Mesendoderm (in vitro differentiated cells): ENCODE measurements at regions not wholly inside any gene's neighbourhood (a gene's known extent, or its start where the extent isn't known, plus 50 kb on each side); places are given as distances from the start of the nearest gene placed in this dataset.

ENCODE experiments used
- DNase-seq: peaks from one replicate; pipeline ENCODE4 v3.0.0; 2013
- H2AK5ac ChIP-seq: 2 replicates; pipeline ENCODE4 v1.6.1; 2013; ENCODE audit warnings: low read length, inconsistent platforms
- H2BK120ac ChIP-seq: 2 replicates; pipeline ENCODE4 v1.6.1; 2013; ENCODE audit warnings: low read depth, mild to moderate bottlenecking, low read length, moderate library complexity, mixed read lengths
- H2BK15ac ChIP-seq: replicated peaks from 2 replicates; pipeline ENCODE4 v1.6.1; 2013; ENCODE audit warnings: low read depth, mild to moderate bottlenecking, moderate library complexity
- H2BK5ac ChIP-seq: 2 replicates; pipeline ENCODE4 v1.6.1; 2013; ENCODE audit warnings: low read length, inconsistent platforms
- H3K18ac ChIP-seq: 2 replicates; pipeline ENCODE4 v1.6.1; 2013; ENCODE audit warnings: mild to moderate bottlenecking, low read length, mixed read lengths
- H3K23ac ChIP-seq: one replicate; pipeline ENCODE4 v1.6.1; 2013; ENCODE audit warnings: low read length
- H3K27ac ChIP-seq: 2 replicates; pipeline ENCODE4 v1.5.1; 2013; ENCODE audit warnings: low read depth, mild to moderate bottlenecking, inconsistent platforms, low read length, moderate library complexity
- H3K27me3 ChIP-seq: 2 replicates; pipeline ENCODE4 v1.6.1; 2013; ENCODE audit warnings: low read length, control low read depth, mild to moderate bottlenecking, inconsistent platforms; ENCODE audit not compliant: insufficient read depth, poor library complexity
- H3K36me3 ChIP-seq: 2 replicates; pipeline ENCODE4 v1.6.1; 2013; ENCODE audit warnings: low read length, inconsistent platforms; ENCODE audit not compliant: control insufficient read depth, insufficient read depth
- H3K4ac ChIP-seq: one replicate; pipeline ENCODE4 v1.6.1; 2013; ENCODE audit warnings: low read depth, mild to moderate bottlenecking, low read length, moderate library complexity
- H3K4me1 ChIP-seq: 2 replicates; pipeline ENCODE4 v1.6.1; 2013; ENCODE audit warnings: low read depth, low read length, inconsistent platforms; ENCODE audit not compliant: control insufficient read depth
- H3K4me2 ChIP-seq: 2 replicates; pipeline ENCODE4 v1.6.1; 2013; ENCODE audit warnings: low read length
- H3K4me3 ChIP-seq: 2 replicates; pipeline ENCODE4 v1.5.1; 2013; ENCODE audit warnings: mild to moderate bottlenecking, low read length
- H3K56ac ChIP-seq: one replicate; pipeline ENCODE4 v1.6.1; 2013; ENCODE audit warnings: low read length
- H3K79me1 ChIP-seq: 2 replicates; pipeline ENCODE4 v1.6.1; 2013; ENCODE audit warnings: low read length, inconsistent platforms
- H3K79me2 ChIP-seq: 2 replicates; pipeline ENCODE4 v1.6.1; 2013; ENCODE audit warnings: mild to moderate bottlenecking, low read length; ENCODE audit not compliant: control insufficient read depth, insufficient read depth
- H3K9ac ChIP-seq: 2 replicates; pipeline ENCODE4 v1.6.1; 2013; ENCODE audit warnings: low read length, inconsistent platforms
- H4K5ac ChIP-seq: one replicate; pipeline ENCODE4 v1.6.1; 2013; ENCODE audit warnings: low read length
- H4K8ac ChIP-seq: one replicate; pipeline ENCODE4 v1.6.1; 2013; ENCODE audit warnings: low read depth, mild to moderate bottlenecking, control low read depth, low read length, moderate library complexity
- WGBS: extraction: QIAGEN DNeasy Blood & Tissue Kit; methylation state at CpG from one replicate; pipeline ENCODE4 v1.1.7; 2013; ENCODE audit warnings: low lambda C conversion rate, missing lambda C conversion rate; ENCODE audit not compliant: insufficient coverage; ENCODE audit errors: extremely low coverage; 5-methylcytosine and 5-hydroxymethylcytosine counted together

DNA sequence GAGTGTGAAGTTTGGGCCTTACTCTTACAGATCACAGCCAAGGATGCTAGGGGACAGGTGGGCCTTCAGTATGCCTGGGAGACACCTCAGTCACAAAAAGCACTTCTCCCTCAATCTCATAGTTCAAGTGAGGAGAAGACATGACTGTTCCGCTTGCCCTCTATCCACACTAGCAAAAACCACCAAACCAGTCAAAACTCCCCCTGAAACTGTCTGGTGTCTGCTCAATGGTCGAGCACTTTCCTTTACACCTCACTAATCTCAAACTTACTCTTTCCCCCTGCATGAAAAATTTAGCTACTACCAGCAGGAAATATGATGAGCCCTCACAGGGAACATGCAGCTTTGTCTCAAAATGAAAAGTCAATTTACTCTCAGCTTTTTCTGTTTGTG, 232.2 kb downstream of the TRIB2 start:
- no peak for DNase-seq
- no peak overlapping the region for H3K4me3 ChIP-seq
- no peak overlapping the region for H4K5ac ChIP-seq
- no peaks in the 10 kb centered on the region for H3K27me3 ChIP-seq
- H3K79me1 ChIP-seq, result no peaks in the 10 kb centered on the region
- H4K8ac ChIP-seq, result no peak overlapping the region
- no peaks in the 10 kb centered on the region for H3K79me2 ChIP-seq
- H2AK5ac ChIP-seq, result no peak overlapping the region
- no peak overlapping the region for H3K56ac ChIP-seq
- H3K4me1 ChIP-seq, result no peaks in the 10 kb centered on the region
- no peak overlapping the region for H2BK5ac ChIP-seq
- H3K18ac ChIP-seq, result no peak overlapping the region
- H3K4me2 ChIP-seq, result no peak overlapping the region
- no CpG with 5 or more reads among the region's 2 CpGs for WGBS
- no peak overlapping the region for H3K27ac ChIP-seq
- no peaks in the 10 kb centered on the region for H3K36me3 ChIP-seq
- H2BK15ac ChIP-seq, result no peak overlapping the region
- no peak overlapping the region for H3K9ac ChIP-seq
- H2BK120ac ChIP-seq, result no peak overlapping the region
- no peak overlapping the region for H3K23ac ChIP-seq
- no peak overlapping the region for H3K4ac ChIP-seq

- H3K27ac ChIP-seq, result no peak overlapping the region
- H2BK15ac ChIP-seq, result no peak overlapping the region
- H3K27me3 ChIP-seq, result no peaks in the 10 kb centered on the region
- no peak overlapping the region for H3K4me2 ChIP-seq
- no peak overlapping the region for H3K4ac ChIP-seq
- H4K8ac ChIP-seq, result no peak overlapping the region
- H3K18ac ChIP-seq, result no peak overlapping the region
- H4K5ac ChIP-seq, result no peak overlapping the region
- no peak overlapping the region for H3K23ac ChIP-seq
- no peaks in the 10 kb centered on the region for H3K36me3 ChIP-seq
- no peak overlapping the region for H3K9ac ChIP-seq
- H3K56ac ChIP-seq, result no peak overlapping the region
- no peak overlapping the region for H2BK120ac ChIP-seq
- no peak for DNase-seq
- no peaks in the 10 kb centered on the region for H3K79me2 ChIP-seq
- no CpG with 5 or more reads among the region's 1 CpG for WGBS
- H2AK5ac ChIP-seq, result no peak overlapping the region
- H3K4me1 ChIP-seq, result no peaks in the 10 kb centered on the region
- H3K4me3 ChIP-seq, result no peak overlapping the region
- no peak overlapping the region for H2BK5ac ChIP-seq
- H3K79me1 ChIP-seq, result no peaks in the 10 kb centered on the region
Measured at GRCh38 chr2:12949406-12949805, 232.7 kb downstream of the TRIB2 start.

DNA sequence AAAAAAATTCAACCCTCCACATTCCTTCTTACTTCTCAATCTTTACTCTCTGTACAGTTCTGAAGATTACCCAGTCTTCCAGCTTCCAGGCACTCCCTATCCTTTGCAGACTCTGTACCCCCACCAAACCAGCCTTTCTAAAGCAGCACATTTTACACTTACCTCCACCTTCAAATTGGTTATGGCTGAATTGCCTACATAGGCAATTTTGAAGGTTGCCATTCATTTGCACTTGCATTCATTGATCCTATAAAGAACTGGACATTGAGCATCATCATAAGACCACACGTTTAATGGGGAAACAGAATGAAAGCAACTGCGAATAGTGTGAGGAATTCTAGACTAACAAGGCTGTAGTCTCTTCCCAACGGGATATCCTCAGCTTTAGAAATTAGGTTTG, 233.4 kb downstream of the TRIB2 start:
- H2AK5ac ChIP-seq, result no peak overlapping the region

GRCh38 chr2:12950957-12951656, 234.4 kb downstream of the TRIB2 start:
- no peak overlapping the region for H4K8ac ChIP-seq
- no peaks in the 10 kb centered on the region for H3K4me1 ChIP-seq
- H3K9ac ChIP-seq, result no peak overlapping the region
- no peaks in the 10 kb centered on the region for H3K79me2 ChIP-seq
- no peak overlapping the region for H2BK15ac ChIP-seq
- H3K36me3 ChIP-seq, result no peaks in the 10 kb centered on the region
- H2AK5ac ChIP-seq, result no peak overlapping the region
- no peak overlapping the region for H3K23ac ChIP-seq
- no peaks in the 10 kb centered on the region for H3K27me3 ChIP-seq
- no peak overlapping the region for H3K4me3 ChIP-seq
- H4K5ac ChIP-seq, result no peak overlapping the region
- H3K27ac ChIP-seq, result no peak overlapping the region
- H2BK120ac ChIP-seq, result no peak overlapping the region
- peak overlapping the region; percentile 51 for H3K18ac ChIP-seq
- WGBS, result 100% methylated on average over 1 of the region's 8 CpGs
- H2BK5ac ChIP-seq, result no peak overlapping the region
- no peak overlapping the region for H3K4me2 ChIP-seq
- DNase-seq, result peak; percentile 57
- no peaks in the 10 kb centered on the region for H3K79me1 ChIP-seq
- no peak overlapping the region for H3K56ac ChIP-seq
- no peak overlapping the region for H3K4ac ChIP-seq

More for the DNA sequence above, 233.4 kb downstream of the TRIB2 start:
- H3K23ac ChIP-seq, result no peak overlapping the region
- no peaks in the 10 kb centered on the region for H3K79me2 ChIP-seq
- H4K5ac ChIP-seq, result no peak overlapping the region
- H3K4me3 ChIP-seq, result no peak overlapping the region
- H3K36me3 ChIP-seq, result no peaks in the 10 kb centered on the region
- H2BK5ac ChIP-seq, result no peak overlapping the region
- no peak overlapping the region for H3K4me2 ChIP-seq
- WGBS, result no CpG with 5 or more reads among the region's 3 CpGs
- no peaks in the 10 kb centered on the region for H3K79me1 ChIP-seq
- H3K27ac ChIP-seq, result no peak overlapping the region
- H3K9ac ChIP-seq, result no peak overlapping the region
- H2BK120ac ChIP-seq, result no peak overlapping the region
- no peak overlapping the region for H3K4ac ChIP-seq
- H3K4me1 ChIP-seq, result no peaks in the 10 kb centered on the region
- DNase-seq, result no peak
- H3K27me3 ChIP-seq, result no peaks in the 10 kb centered on the region
- H4K8ac ChIP-seq, result no peak overlapping the region
- no peak overlapping the region for H2BK15ac ChIP-seq
- H3K18ac ChIP-seq, result no peak overlapping the region
- H3K56ac ChIP-seq, result no peak overlapping the region

GRCh38 chr2:12951657-12951973, 234.9 kb downstream of the TRIB2 start:
- no CpG with 5 or more reads among the region's 2 CpGs for WGBS
- no peak overlapping the region for H3K27ac ChIP-seq

DNA sequence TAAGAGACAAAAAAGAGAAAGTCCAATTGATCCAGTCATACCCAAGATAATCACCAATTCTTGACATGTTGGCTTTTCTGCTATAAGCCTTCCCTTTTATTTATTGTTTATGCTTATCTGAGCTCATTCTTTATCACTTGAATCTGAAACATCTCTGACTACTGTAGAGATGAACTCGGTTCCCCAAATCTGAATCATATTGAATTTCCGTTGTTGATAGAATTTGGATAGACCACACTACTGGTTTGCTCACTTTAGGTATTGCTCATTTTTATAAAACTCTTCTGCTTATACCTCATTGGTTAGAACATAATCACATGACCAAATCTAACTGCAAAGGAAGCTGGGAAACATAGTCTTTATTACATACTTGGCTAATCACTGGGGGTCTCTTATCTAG, 236.9 kb downstream of the TRIB2 start:
- no peak overlapping the region for H3K4ac ChIP-seq
- no peak overlapping the region for H2BK15ac ChIP-seq
- no peak overlapping the region for H3K56ac ChIP-seq
- DNase-seq, result no peak
- H2BK5ac ChIP-seq, result no peak overlapping the region
- H4K8ac ChIP-seq, result no peak overlapping the region
- no peak overlapping the region for H3K9ac ChIP-seq
- no peaks in the 10 kb centered on the region for H3K79me1 ChIP-seq
- H4K5ac ChIP-seq, result no peak overlapping the region
- H3K4me3 ChIP-seq, result no peak overlapping the region
- WGBS, result no CpG with 5 or more reads among the region's 2 CpGs
- no peaks in the 10 kb centered on the region for H3K27me3 ChIP-seq
- H2AK5ac ChIP-seq, result no peak overlapping the region
- H2BK120ac ChIP-seq, result no peak overlapping the region
- H3K4me1 ChIP-seq, result no peaks in the 10 kb centered on the region
- no peaks in the 10 kb centered on the region for H3K36me3 ChIP-seq
- no peak overlapping the region for H3K4me2 ChIP-seq
- H3K23ac ChIP-seq, result no peak overlapping the region
- no peak overlapping the region for H3K18ac ChIP-seq
- no peaks in the 10 kb centered on the region for H3K79me2 ChIP-seq
- H3K27ac ChIP-seq, result no peak overlapping the region

More at GRCh38 chr2:12951657-12951973, 234.9 kb downstream of the TRIB2 start:
- no peak overlapping the region for H3K4ac ChIP-seq
- no peaks in the 10 kb centered on the region for H3K27me3 ChIP-seq
- no peak overlapping the region for H3K18ac ChIP-seq
- no peak overlapping the region for H3K23ac ChIP-seq
- no peaks in the 10 kb centered on the region for H3K36me3 ChIP-seq
- H2BK15ac ChIP-seq, result no peak overlapping the region
- no peak overlapping the region for H3K4me3 ChIP-seq
- no peaks in the 10 kb centered on the region for H3K4me1 ChIP-seq
- no peak overlapping the region for H3K4me2 ChIP-seq
- no peak overlapping the region for H4K5ac ChIP-seq
- no peak overlapping the region for H4K8ac ChIP-seq
- H3K79me2 ChIP-seq, result no peaks in the 10 kb centered on the region
- H2BK5ac ChIP-seq, result no peak overlapping the region
- H3K79me1 ChIP-seq, result no peaks in the 10 kb centered on the region
- H3K56ac ChIP-seq, result no peak overlapping the region
- H2AK5ac ChIP-seq, result no peak overlapping the region
- H3K9ac ChIP-seq, result no peak overlapping the region
- no peak overlapping the region for H2BK120ac ChIP-seq
- DNase-seq, result no peak
